Activated CD4-positive, alpha-beta T cell treated with anti-CD3 and anti-CD28 coated beads, Interleukin-2, amount 50 U/mL, for 16 hours (primary cell): ENCODE measurements at regions not wholly inside any gene's neighbourhood (a gene's known extent, or its start where the extent isn't known, plus 50 kb on each side); places are given as distances from the start of the nearest gene placed in this dataset.
"Not testable (repeated sequence)": the region's sequence is repeated elsewhere in the genome, so short reads cannot be mapped to it uniquely, and the experiment has no call there.

Source experiments
- DNase-seq: peaks from one replicate; pipeline ENCODE4 v3.0.0-alpha.2; 2020

- DNase-seq: no peak
These were observed 806.0 kb upstream of the ATXN7L3B start for GRCh38 chr12:73731658-73732057.

- DNase-seq: no peak
These were observed 768.3 kb upstream of the ATXN7L3B start for GRCh38 chr12:73769337-73769736.

- no peak for DNase-seq
These were observed 739.1 kb upstream of the ATXN7L3B start for GRCh38 chr12:73798523-73798922.

DNA sequence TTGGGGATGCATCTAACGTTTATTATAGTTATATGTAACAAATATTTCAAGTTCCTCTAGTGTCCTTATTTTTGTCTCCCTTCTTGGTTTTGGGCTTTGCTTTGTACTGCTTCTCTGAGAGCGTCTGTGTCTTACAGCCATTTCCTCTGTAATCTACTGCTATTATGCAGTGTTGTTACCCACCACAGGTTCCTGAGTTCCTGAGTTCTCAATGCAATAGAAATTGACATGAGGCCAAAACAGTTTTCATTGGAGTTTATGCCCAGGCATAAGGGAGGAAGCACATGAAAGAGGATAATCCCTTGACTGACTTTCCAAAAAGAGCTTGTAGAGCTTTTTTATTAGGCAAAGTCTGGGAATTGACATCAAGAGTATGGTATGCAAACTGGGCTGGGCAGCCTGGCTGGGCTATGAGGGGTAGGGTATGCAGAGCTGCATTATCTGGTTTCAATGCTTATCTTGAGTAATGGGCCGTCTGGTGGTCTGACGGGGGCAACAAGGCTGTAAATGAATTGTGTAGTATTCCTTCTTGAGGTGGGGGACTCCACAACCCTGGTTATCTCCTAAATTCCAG is 722.5 kb upstream of the ATXN7L3B start:
- no peak for DNase-seq

DNA sequence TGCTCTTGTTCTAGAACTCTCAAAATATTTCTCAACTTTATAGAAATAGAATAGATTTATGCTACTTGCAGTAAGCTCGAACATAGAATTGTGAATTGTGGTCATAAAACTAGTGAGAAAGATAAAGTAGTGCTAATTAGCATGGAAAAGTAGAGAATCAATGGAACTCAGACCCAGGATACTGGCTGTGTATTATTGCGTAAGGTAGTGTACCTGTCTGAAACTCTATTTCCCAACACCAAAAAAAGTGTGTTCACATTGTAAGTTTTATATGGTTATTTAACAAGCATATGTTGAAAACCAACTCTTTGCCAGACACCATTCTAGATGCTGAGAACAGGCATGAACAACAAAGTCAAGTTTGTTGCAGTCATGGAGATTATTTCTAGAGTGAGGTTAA is 720.5 kb upstream of the ATXN7L3B start:
- DNase-seq: no peak

- no peak for DNase-seq
These were observed 703.9 kb upstream of the ATXN7L3B start for GRCh38 chr12:73833746-73834145.

- no peak for DNase-seq
These were observed 695.7 kb upstream of the ATXN7L3B start for GRCh38 chr12:73841963-73842362.

- no peak for DNase-seq
These were observed 674.1 kb upstream of the ATXN7L3B start for GRCh38 chr12:73863546-73863945.

DNA sequence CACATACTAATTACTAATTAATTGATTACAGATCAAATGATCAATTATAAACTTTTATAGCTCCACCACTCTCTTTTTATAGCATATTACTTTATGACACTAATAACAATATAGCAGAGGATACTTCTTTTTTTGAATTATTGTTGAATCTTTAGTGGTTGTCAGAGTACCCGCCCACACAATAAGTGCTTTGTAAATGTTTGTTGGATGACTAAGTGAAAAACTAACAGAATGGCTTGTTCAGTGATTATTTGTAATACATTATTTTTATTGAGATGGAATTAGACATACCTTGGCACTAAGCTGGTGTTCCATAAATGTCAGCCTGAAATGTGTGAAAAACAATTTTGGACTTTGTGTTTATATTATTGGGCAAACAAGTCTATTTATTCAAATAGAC is 670.5 kb upstream of the ATXN7L3B start:
- DNase-seq: no peak

- not testable (repeated sequence) for DNase-seq
These were observed 660.3 kb upstream of the ATXN7L3B start for GRCh38 chr12:73877291-73877690.

GRCh38 chr12:73892201-73892600 is 645.4 kb upstream of the ATXN7L3B start:
- DNase-seq: no peak

GRCh38 chr12:73898645-73899044 is 639.0 kb upstream of the ATXN7L3B start:
- no peak for DNase-seq

DNA sequence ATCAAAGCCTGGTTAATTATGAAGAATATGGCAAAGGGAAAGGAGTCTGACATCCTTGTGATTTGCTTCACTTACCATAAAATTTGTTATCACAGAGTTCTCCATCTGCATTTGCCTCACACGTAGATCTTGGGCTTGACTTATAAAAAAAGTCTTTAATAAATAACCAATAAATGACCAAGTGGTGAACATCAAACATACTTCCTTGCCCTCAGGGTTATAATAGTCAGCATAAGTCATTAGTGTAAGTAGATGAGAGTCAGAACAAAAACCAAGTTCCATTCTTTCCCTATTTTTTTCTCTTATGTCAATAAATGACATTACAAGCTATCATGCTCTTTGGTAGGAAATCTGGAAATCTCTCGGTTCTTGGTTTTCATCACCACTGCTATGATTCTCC is 635.4 kb upstream of the ATXN7L3B start:
- no peak for DNase-seq

DNA sequence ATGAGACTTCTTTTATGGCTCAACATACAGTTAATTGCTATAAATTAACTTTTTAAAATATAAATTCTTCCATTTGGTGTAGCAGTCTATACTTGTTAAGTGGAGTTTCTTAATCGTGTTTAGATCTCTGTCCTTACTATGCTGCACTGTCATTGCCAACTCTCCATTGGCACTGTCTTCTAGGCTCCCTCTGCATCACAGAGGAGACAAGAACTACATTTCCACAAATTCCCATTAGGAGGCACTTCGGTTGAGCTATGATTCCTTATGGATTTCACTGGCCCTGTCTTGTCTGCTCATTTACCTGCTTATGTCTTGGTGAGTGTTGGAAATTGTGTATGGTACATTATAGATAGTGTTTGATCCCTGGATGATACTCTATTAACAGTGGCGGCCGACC is 630.9 kb upstream of the ATXN7L3B start:
- DNase-seq: no peak

GRCh38 chr12:73935817-73936216 is 601.8 kb upstream of the ATXN7L3B start:
- DNase-seq: no peak

- DNase-seq: no peak
These were observed 590.2 kb upstream of the ATXN7L3B start for GRCh38 chr12:73947326-73948026.

GRCh38 chr12:73950507-73950906 is 587.1 kb upstream of the ATXN7L3B start:
- no peak for DNase-seq

GRCh38 chr12:73951956-73952703 is 585.5 kb upstream of the ATXN7L3B start:
- DNase-seq: no peak

GRCh38 chr12:73964641-73965040 is 573.0 kb upstream of the ATXN7L3B start:
- DNase-seq: no peak

DNA sequence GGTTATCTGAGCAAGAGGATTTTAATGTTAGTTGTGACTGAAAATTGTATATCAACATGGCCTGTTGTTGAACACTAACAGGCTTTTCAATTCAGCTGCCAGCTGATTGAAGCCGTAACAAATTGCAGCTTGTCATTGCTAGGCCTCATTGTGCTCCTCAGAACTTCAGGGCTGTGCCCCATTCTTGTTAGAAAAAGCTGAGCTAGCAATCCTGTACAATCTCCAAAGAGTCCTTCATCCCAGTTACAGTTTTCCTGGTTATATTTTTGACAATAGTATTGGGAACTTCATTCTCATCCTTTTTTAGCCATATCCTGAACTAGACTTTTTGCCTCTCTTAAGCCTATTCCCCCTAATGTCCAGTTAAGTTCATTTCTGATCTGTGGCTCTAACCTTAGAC is 564.1 kb upstream of the ATXN7L3B start:
- no peak for DNase-seq

DNA sequence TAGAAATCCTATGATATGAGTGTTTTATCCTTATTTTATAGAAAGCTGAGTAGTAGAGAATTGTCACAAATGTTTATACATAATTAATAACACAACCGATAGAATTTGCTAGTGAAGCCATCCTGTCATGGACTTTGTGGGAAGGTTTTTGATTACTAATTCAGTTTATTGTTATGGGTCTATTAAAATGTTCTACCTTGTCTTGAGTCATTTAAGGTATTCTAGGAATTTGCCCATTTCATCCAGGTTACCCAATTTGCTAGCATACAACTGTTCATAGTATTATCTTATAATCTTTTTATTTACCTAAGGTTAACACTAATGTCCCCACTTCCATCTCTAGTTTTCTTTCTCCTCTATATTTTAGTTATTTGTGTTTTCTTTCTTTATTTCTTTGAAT is 553.1 kb upstream of the ATXN7L3B start:
- no peak for DNase-seq

GRCh38 chr12:73991138-73991537 is 546.5 kb upstream of the ATXN7L3B start:
- DNase-seq: no peak

DNA sequence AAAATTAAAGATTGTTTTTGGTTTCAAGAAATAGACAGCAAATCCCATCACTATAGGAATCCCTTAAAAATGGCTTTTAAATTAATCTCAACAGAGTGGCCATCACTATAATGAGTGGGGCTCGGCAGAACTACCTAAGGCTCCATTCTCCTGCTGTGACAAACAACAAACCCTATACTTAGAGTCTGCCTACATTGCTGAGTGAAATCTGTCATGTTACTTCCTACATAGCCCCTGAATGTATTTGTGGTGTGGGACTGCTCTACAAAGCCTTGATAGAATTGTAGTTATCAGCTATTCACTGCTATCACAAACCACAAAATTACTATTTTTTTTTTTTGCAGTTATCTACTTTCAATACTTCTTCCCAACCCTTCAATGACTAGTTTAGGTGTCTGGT is 538.7 kb upstream of the ATXN7L3B start:
- DNase-seq: no peak

DNA sequence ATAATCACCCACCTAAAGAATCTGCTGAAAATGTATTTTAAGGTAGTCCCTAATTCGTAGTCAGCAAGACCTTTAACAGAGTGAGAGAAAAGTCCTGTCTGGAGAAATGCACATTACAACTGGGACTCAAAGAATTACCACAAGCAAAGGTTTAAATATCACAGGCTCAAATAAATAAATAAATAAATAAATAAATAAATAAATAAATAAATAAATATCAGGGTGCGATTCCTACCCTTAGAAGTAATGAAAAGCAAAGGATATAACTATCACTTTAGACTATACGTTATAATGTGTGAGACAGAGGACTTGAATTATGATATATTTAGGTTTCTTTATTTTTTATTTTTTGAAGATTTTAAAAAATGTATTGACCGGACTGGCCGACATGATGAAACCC is 522.5 kb upstream of the ATXN7L3B start:
- no peak for DNase-seq
